ENCODE measurements at regions not wholly inside any gene's neighbourhood (a gene's known extent, or its start where the extent isn't known, plus 50 kb on each side); places are given as distances from the start of the nearest gene placed in this dataset.
"Not testable (repeated sequence)": the region's sequence is repeated elsewhere in the genome, so short reads cannot be mapped to it uniquely, and the experiment has no call there.

DNA sequence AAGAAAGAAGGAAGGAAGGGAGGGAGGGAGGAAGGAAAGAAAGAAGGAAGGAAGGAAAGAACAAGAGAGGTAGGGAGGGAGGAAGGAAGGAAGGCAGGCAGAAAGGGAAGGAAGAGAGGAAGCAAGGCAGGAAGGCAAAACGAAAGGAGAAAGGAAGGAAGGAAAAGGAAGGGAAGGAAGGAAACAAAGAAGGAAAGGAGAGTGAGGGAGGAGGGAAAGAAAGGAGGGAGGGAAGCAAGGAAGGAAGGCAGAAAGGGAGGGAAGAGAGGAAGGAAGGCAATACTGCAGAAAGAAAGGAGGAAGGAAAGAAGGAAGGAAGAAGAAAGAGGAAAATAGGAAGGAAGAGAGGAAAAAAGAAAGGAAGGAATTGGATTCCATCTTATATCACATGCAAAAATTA lies 1303.1 kb upstream of the TMEM132C start:
- DNase-seq, result no peak
- peaks cover 4% of the 10 kb centered on the region; the same call in 1 of the 2 replicates for H3K27me3 Mint-ChIP-seq (ENCODE audit: insufficient read depth)
- TF ChIP-seq, protein P1, sequence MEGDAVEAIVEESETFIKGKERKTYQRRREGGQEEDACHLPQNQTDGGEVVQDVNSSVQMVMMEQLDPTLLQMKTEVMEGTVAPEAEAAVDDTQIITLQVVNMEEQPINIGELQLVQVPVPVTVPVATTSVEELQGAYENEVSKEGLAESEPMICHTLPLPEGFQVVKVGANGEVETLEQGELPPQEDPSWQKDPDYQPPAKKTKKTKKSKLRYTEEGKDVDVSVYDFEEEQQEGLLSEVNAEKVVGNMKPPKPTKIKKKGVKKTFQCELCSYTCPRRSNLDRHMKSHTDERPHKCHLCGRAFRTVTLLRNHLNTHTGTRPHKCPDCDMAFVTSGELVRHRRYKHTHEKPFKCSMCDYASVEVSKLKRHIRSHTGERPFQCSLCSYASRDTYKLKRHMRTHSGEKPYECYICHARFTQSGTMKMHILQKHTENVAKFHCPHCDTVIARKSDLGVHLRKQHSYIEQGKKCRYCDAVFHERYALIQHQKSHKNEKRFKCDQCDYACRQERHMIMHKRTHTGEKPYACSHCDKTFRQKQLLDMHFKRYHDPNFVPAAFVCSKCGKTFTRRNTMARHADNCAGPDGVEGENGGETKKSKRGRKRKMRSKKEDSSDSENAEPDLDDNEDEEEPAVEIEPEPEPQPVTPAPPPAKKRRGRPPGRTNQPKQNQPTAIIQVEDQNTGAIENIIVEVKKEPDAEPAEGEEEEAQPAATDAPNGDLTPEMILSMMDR (IDR thresholded peaks at IDR 0.05), result no peak
- H3K36me3 Mint-ChIP-seq (ENCODE audit: low read depth), result no peaks in the 10 kb centered on the region
- no peaks in the 10 kb centered on the region for H3K4me1 Mint-ChIP-seq (ENCODE audit: low read depth)
- no peaks in the 10 kb centered on the region for H3K9me3 Mint-ChIP-seq
- no peak overlapping the region for H3K4me3 Mint-ChIP-seq
- H3K27ac Mint-ChIP-seq, result no peak overlapping the region

DNA sequence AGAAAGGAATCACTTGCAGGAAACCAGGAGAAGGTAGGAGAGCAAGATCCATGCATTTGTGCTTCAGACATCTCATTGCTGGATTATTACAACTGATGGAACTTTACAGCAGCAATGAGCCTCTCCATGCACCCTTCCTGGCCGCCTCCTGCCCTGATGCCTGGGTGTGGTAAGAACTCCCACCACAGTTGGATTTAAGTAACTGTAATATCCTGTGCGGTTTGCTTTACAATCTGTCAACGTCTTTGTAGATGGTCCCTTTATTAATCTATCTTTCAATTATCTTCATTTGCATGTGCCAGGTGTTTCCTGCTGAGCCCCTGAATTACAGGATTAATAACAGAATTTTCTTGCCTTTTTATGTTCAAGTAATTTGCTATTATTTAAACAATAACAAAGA lies 1300.5 kb upstream of the TMEM132C start:
- TF ChIP-seq, protein P1 (IDR thresholded peaks at IDR 0.05), result no peak
- Mint-ChIP-seq H3K4me1 (ENCODE audit: low read depth) (no peaks in the 10 kb centered on the region), H3K27ac (no peak overlapping the region)

DNA sequence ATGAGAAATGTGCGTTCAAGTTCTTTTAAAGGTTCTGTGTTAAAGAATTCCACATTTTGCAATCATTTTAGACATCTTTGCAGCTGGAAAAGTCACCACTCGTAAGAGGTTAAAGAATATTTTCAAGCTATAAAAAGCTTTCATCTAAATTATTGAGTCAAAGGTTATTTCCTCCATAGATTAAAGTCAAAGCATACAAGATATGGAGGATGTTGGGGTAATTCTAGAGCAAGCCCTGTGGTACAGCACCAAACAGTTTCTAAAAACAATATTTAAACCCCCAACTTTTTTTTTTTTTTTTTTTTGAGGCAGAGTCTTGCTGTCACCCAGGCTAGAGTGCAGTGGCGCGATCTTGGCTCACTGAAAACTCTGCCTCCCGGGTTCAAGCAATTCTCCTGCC lies 1299.8 kb upstream of the TMEM132C start:
- no peak overlapping the region for H3K4me3 Mint-ChIP-seq
- TF ChIP-seq, protein P1 (IDR thresholded peaks at IDR 0.05), result no peak
- H3K9me3 Mint-ChIP-seq, result no peaks in the 10 kb centered on the region
- no peak for DNase-seq
- H3K36me3 Mint-ChIP-seq (ENCODE audit: low read depth), result no peaks in the 10 kb centered on the region
- no peaks in the 10 kb centered on the region for H3K27me3 Mint-ChIP-seq (ENCODE audit: insufficient read depth)
- H3K4me1 Mint-ChIP-seq (ENCODE audit: low read depth), result no peaks in the 10 kb centered on the region
- H3K27ac Mint-ChIP-seq, result no peak overlapping the region

More for the DNA sequence above, 1300.5 kb upstream of the TMEM132C start:
- Mint-ChIP-seq H3K9me3 (no peaks in the 10 kb centered on the region), H3K27me3 (ENCODE audit: insufficient read depth) (no peaks in the 10 kb centered on the region), H3K36me3 (ENCODE audit: low read depth) (no peaks in the 10 kb centered on the region), H3K4me3 (no peak overlapping the region)
- no peak for DNase-seq

DNA sequence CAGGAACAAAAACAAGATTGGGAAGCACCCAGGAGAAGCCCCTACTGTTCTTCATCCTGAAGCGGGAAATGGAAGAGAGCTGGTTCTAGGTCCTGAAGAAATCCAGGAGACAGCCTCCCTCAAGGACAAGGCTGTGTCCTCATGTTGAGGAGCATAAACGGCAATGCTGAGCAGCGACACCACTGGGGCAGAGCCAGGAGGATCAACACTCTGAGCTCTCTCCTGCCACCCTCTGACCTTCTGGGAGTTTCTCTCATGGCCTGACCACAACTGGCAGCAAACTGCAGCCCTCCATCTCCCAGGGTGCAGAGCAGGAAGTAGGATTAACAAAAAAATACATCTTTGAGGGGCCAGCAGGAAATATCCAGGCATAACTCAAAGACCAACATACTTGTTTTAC lies 1292.2 kb upstream of the TMEM132C start:
- Mint-ChIP-seq H3K36me3 (ENCODE audit: low read depth) (no peaks in the 10 kb centered on the region), H3K9me3 (no peaks in the 10 kb centered on the region), H3K27me3 (ENCODE audit: insufficient read depth) (peaks cover 3% of the 10 kb centered on the region; the same call in 1 of the 2 replicates), H3K4me3 (no peak overlapping the region), H3K4me1 (ENCODE audit: low read depth) (no peaks in the 10 kb centered on the region), H3K27ac (no peak overlapping the region)
- DNase-seq, result no peak
- TF ChIP-seq, protein P1 (IDR thresholded peaks at IDR 0.05), result no peak

DNA sequence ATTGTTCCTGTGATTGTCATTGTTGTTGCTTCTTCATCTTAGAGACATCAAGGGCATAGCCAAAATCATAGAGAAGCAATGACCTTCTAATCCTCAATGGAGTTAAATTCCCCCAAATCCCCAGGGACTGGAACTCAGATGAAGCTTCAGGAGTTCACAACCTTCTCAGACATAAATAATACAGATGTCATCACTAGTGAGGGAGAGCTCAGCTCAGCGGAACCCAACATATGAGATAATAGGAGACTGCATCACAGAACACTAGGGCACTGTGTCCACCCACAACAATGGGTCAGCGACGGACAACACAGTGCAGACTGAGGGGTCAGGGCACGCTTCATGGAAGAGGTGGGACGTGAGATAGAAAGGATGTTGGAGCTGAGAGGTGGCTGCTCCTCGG lies 1290.4 kb upstream of the TMEM132C start:
- Mint-ChIP-seq H3K4me3 (no peak overlapping the region), H3K36me3 (ENCODE audit: low read depth) (no peaks in the 10 kb centered on the region), H3K4me1 (ENCODE audit: low read depth) (no peaks in the 10 kb centered on the region), H3K27ac (no peak overlapping the region), H3K9me3 (no peaks in the 10 kb centered on the region), H3K27me3 (ENCODE audit: insufficient read depth) (peaks cover 3% of the 10 kb centered on the region; the same call in 1 of the 2 replicates)
- TF ChIP-seq, protein P1 (IDR thresholded peaks at IDR 0.05), result no peak
- no peak for DNase-seq

DNA sequence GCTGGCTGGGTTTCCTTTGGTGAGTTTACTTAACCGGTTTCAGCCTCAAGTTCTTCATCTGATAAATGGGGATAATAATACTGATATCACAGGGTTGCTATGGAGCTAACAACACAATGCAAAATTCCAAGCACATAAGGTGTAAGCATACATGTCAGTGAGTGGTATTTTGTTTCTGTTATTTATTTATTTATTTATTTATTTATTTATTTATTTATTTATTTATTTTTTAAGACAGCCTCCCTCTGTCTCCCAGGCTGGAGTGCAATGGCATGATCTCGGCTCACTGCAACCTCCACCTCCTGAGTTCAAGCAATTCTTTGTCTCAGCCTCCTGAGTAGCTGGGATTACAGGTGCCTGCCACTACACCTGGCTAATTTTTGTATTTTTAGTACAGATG lies 1287.4 kb upstream of the TMEM132C start:
- not testable (repeated sequence) for H3K4me3 Mint-ChIP-seq

More for the DNA sequence above, 1287.4 kb upstream of the TMEM132C start:
- not testable (repeated sequence) for H3K9me3 Mint-ChIP-seq; H3K4me1 Mint-ChIP-seq (ENCODE audit: low read depth); H3K27ac Mint-ChIP-seq; H3K27me3 Mint-ChIP-seq (ENCODE audit: insufficient read depth); H3K36me3 Mint-ChIP-seq (ENCODE audit: low read depth); DNase-seq
